BJ (cell line): ENCODE measurements at regions not wholly inside any gene's neighbourhood (a gene's known extent, or its start where the extent isn't known, plus 50 kb on each side); places are given as distances from the start of the nearest gene placed in this dataset.

Experiments
- CTCF ChIA-PET: fragments of 350-600 bp; formaldehyde crosslinking; extraction: SDS; loops from one replicate; lab custom pipeline; 2021; ENCODE audit warnings: antibody characterized with exemption, inconsistent platforms; lab: Yijun Ruan, JAX
- POLR2A ChIA-PET: fragments of 300-600 bp; sonication (Branson Sonifier 250); formaldehyde crosslinking; extraction: SDS; loops from one replicate; lab custom pipeline; 2021; ENCODE audit warnings: antibody characterized with exemption; lab: Charles Lee
- DNase-seq: peaks from one replicate; pipeline ENCODE4 v3.0.0-alpha.2; 2011; ENCODE audit warnings: low read depth
- H3K27me3 ChIP-seq: 2 replicates; pipeline ENCODE4 v1.6.0; 2011; ENCODE audit warnings: low read length; ENCODE audit not compliant: control insufficient read depth, insufficient read depth
- H3K36me3 ChIP-seq: 2 replicates; pipeline ENCODE4 v1.5.1; 2011; ENCODE audit warnings: low read length; ENCODE audit not compliant: control insufficient read depth, insufficient read depth
- H3K4me3 ChIP-seq: 2 replicates; pipeline ENCODE4 v1.5.1; 2011; ENCODE audit warnings: low read depth, mild to moderate bottlenecking, control low read depth, low read length
- CTCF ChIP-seq: IDR thresholded peaks from 2 replicates; pipeline ENCODE4 v1.5.1; 2011; ENCODE audit warnings: low read depth, mild to moderate bottlenecking, control low read depth, inconsistent platforms, low read length, moderate library complexity; ENCODE audit not compliant: insufficient read depth

- POLR2A ChIA-PET, result no interaction called here
- no peak overlapping the region for H3K4me3 ChIP-seq
- H3K27me3 ChIP-seq, result peaks cover 3% of the 10 kb centered on the region
- no peak for TF ChIP-seq CTCF
- CTCF ChIA-PET, result no interaction called here
- DNase-seq, result no peak
- H3K36me3 ChIP-seq, result no peaks in the 10 kb centered on the region
Observed at GRCh38 chr1:25079048-25079447, 149.0 kb upstream of the RUNX3 start.

DNA sequence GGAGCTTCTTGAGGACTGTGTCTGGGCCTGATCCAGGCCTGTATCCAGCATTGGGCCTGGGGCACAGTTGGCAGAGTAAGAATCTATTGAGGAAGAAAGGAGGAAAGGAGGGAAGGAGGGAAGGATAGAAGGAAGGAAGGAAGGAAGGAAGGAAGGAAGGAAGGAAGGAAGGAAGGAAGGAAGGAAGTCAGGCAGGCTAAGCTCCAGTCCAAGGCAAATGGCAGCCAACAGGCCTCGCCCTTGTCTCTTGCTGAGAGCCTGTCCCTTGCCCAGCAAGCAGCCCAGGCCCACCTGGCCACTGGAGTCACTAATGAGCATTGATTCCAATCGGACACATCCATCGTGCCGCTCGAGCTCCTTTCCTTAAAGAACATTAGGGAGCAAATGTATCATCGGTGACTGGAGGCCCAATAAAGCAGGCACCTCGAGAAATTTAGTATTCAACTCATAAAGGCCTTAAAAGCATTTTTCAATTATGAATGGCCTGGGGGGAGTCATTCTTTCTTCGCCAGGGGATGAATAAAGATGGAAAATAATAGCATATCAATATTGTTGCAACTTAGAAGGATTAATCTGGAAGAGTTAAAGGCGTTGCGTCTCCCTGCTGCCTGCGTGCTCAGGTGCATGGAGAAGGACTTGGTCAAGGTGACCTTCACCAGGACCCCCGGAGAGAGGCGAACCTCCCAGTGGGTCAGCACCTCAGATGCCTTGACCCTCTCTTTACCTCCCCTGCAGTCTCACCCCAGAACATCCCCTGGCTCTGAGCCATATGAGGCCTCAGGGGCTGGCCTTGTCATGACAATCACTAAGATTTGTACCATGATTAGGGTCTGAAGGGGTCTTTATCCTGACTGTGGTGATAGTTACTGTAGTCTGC, 144.5 kb upstream of the RUNX3 start:
- CTCF ChIA-PET, result interaction anchor here (1.4 kb wide), 1 partner anchor 37 kb away, joined by 5 read pairs; no protein-coding TSS in a partner anchor
- Histone ChIP-seq H3K27me3 (no peaks in the 10 kb centered on the region; the same call in none of the 2 replicates), H3K4me3 (no peak overlapping the region), H3K36me3 (no peaks in the 10 kb centered on the region)
- TF ChIP-seq CTCF, result no peak
- no peak for DNase-seq
- POLR2A ChIA-PET, result no interaction called here

GRCh38 chr1:25073640-25074270, 143.7 kb upstream of the RUNX3 start:
- H3K36me3 ChIP-seq, result no peaks in the 10 kb centered on the region
- ChIA-PET CTCF (interaction anchor here (0.7 to 1.4 kb wide), 3 partner anchors 8 to 226 kb away, joined by 4 to 7 read pairs (median 5); no protein-coding TSS in a partner anchor), POLR2A (no interaction called here)
- no peak for DNase-seq
- peaks cover 2% of the 10 kb centered on the region for H3K27me3 ChIP-seq
- no peak for TF ChIP-seq CTCF
- no peak overlapping the region for H3K4me3 ChIP-seq

- H3K27me3 ChIP-seq, result peaks cover 2% of the 10 kb centered on the region
- POLR2A ChIA-PET, result no interaction called here
- TF ChIP-seq CTCF, result no peak
Observed at GRCh38 chr1:25072461-25072860, 142.4 kb upstream of the RUNX3 start.

GRCh38 chr1:25068829-25069228, 138.8 kb upstream of the RUNX3 start:
- no peaks in the 10 kb centered on the region for H3K36me3 ChIP-seq
- no peak for DNase-seq
- CTCF ChIA-PET, result no interaction called here
- POLR2A ChIA-PET, result no interaction called here
- no peak for TF ChIP-seq CTCF
- H3K27me3 ChIP-seq, result peaks cover 11% of the 10 kb centered on the region
- H3K4me3 ChIP-seq, result no peak overlapping the region

More at GRCh38 chr1:25072461-25072860, 142.4 kb upstream of the RUNX3 start:
- CTCF ChIA-PET, result interaction anchor here (1.0 to 1.3 kb wide), 2 partner anchors 35 to 140 kb away, joined by 3 to 4 read pairs; no protein-coding TSS in a partner anchor
- DNase-seq, result no peak
- no peaks in the 10 kb centered on the region for H3K36me3 ChIP-seq
- no peak overlapping the region for H3K4me3 ChIP-seq
